ENCODE measurements at regions not wholly inside any gene's neighbourhood (a gene's known extent, or its start where the extent isn't known, plus 50 kb on each side); places are given as distances from the start of the nearest gene placed in this dataset.

DNA sequence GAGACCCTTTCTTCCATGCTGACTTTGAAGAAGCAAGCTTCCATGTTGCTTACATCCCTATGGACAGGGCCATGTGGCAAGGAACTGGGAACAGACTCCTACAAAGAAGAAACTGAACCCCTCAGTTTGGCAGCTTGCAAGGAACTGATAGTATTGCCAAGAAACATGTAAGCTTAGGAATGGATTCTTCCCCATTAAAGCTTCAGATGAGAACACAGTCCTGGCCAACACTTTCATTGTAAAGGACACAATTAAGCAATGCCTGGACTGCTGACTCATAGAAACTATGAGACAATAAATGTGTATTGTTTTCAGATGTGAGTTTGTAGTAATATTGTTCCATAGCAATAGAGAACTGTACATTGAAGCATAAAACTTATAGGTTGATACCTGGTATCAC, 82.4 kb downstream of the AASDHPPT start:
- Histone ChIP-seq H3K27me3 (ENCODE audit: control insufficient read depth, insufficient read depth, low read length) (no peaks in the 10 kb centered on the region), H3K4me1 (ENCODE audit: control insufficient read depth, insufficient read depth, low read length) (no peaks in the 10 kb centered on the region), H3K36me3 (ENCODE audit: control insufficient read depth, insufficient read depth, low read length) (no peaks in the 10 kb centered on the region), H3K4me3 (ENCODE audit: low read depth in 2 of 2, low read length in 2 of 2) (no peak overlapping the region), H3K9me3 (ENCODE audit: control insufficient read depth, insufficient read depth, low read depth, low read length) (peaks cover 16% of the 10 kb centered on the region; the same call in 1 of the 2 replicates), H3K27ac (ENCODE audit: low read length) (no peak overlapping the region)
- no TSS peak for BruUV-seq (replicated peaks)
- no peak for TF ChIP-seq POLR2AphosphoS5 (IDR thresholded peaks at IDR 0.05; ENCODE audit: low read depth, low read length)
- TF ChIP-seq SIN3A (IDR thresholded peaks at IDR 0.05; ENCODE audit: borderline replicate concordance, insufficient read depth, low read depth, low read length) = no peak
- TF ChIP-seq, protein P1, sequence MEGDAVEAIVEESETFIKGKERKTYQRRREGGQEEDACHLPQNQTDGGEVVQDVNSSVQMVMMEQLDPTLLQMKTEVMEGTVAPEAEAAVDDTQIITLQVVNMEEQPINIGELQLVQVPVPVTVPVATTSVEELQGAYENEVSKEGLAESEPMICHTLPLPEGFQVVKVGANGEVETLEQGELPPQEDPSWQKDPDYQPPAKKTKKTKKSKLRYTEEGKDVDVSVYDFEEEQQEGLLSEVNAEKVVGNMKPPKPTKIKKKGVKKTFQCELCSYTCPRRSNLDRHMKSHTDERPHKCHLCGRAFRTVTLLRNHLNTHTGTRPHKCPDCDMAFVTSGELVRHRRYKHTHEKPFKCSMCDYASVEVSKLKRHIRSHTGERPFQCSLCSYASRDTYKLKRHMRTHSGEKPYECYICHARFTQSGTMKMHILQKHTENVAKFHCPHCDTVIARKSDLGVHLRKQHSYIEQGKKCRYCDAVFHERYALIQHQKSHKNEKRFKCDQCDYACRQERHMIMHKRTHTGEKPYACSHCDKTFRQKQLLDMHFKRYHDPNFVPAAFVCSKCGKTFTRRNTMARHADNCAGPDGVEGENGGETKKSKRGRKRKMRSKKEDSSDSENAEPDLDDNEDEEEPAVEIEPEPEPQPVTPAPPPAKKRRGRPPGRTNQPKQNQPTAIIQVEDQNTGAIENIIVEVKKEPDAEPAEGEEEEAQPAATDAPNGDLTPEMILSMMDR (IDR thresholded peaks at IDR 0.05) = no peak
- no peak for TF ChIP-seq TCF7L2 (IDR thresholded peaks at IDR 0.05; ENCODE audit: low read depth, low read length)
- TF ChIP-seq, protein P2, sequence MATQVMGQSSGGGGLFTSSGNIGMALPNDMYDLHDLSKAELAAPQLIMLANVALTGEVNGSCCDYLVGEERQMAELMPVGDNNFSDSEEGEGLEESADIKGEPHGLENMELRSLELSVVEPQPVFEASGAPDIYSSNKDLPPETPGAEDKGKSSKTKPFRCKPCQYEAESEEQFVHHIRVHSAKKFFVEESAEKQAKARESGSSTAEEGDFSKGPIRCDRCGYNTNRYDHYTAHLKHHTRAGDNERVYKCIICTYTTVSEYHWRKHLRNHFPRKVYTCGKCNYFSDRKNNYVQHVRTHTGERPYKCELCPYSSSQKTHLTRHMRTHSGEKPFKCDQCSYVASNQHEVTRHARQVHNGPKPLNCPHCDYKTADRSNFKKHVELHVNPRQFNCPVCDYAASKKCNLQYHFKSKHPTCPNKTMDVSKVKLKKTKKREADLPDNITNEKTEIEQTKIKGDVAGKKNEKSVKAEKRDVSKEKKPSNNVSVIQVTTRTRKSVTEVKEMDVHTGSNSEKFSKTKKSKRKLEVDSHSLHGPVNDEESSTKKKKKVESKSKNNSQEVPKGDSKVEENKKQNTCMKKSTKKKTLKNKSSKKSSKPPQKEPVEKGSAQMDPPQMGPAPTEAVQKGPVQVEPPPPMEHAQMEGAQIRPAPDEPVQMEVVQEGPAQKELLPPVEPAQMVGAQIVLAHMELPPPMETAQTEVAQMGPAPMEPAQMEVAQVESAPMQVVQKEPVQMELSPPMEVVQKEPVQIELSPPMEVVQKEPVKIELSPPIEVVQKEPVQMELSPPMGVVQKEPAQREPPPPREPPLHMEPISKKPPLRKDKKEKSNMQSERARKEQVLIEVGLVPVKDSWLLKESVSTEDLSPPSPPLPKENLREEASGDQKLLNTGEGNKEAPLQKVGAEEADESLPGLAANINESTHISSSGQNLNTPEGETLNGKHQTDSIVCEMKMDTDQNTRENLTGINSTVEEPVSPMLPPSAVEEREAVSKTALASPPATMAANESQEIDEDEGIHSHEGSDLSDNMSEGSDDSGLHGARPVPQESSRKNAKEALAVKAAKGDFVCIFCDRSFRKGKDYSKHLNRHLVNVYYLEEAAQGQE (IDR thresholded peaks at IDR 0.05; ENCODE audit: insufficient read depth in 1 of 2, low read depth in 2 of 2, low read length in 1 of 2) = no peak
- intact Hi-C loops (cut with micrococcal nuclease; ENCODE audit: unreplicated experiment) = loop anchor here (5.0 to 10.0 kb wide), 2 partner anchors 425 to 877 kb away; no protein-coding TSS in a partner anchor
- in situ Hi-C loops (cut with HindIII; ENCODE audit: low pct_unique_long_range_greater_than_20kb, low sequenced_read_pairs) = no loop called here
- ChIA-PET POLR2A (no interaction called here), CTCF (no interaction called here)
- no peak for ATAC-seq
- DNase-seq (ENCODE audit: low read depth, low spot score) = no peak

DNA sequence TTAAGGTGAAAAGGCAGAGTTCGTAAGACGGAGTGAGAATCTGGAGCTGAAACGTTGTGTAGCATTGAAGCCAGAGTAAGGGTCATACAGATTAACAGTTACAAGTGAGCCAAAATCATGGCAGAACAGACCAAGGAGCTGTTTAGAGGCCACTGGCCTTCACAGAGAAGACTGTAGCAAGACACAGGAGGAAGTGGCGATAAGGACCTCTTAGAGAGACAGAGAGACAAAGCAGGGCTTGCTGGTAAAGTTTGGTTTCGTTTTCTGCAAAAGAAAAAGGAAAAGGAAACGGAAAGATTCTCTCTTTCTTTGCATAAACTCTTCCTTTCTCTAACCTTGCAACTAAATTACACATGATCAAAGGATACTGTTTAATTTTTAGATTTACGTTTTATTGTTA, 83.0 kb downstream of the AASDHPPT start:
- H3K4me3 ChIP-seq (ENCODE audit: low read depth in 2 of 2, low read length in 2 of 2) = no peak overlapping the region
- no peaks in the 10 kb centered on the region for H3K36me3 ChIP-seq (ENCODE audit: control insufficient read depth, insufficient read depth, low read length)
- no peaks in the 10 kb centered on the region for H3K4me1 ChIP-seq (ENCODE audit: control insufficient read depth, insufficient read depth, low read length)
- ChIA-PET CTCF (no interaction called here), POLR2A (no interaction called here)
- peaks cover 18% of the 10 kb centered on the region; the same call in 1 of the 2 replicates for H3K9me3 ChIP-seq (ENCODE audit: control insufficient read depth, insufficient read depth, low read depth, low read length)
- peak overlapping the region; percentile 9; the same call in 1 of the 2 replicates for H3K27ac ChIP-seq (ENCODE audit: low read length)
- TF ChIP-seq, protein P1 (IDR thresholded peaks at IDR 0.05) = no peak
- TF ChIP-seq SIN3A (IDR thresholded peaks at IDR 0.05; ENCODE audit: borderline replicate concordance, insufficient read depth, low read depth, low read length) = no peak
- TF ChIP-seq TCF7L2 (IDR thresholded peaks at IDR 0.05; ENCODE audit: low read depth, low read length) = no peak
- TF ChIP-seq, protein P2 (IDR thresholded peaks at IDR 0.05; ENCODE audit: insufficient read depth in 1 of 2, low read depth in 2 of 2, low read length in 1 of 2) = no peak
- no peak for TF ChIP-seq POLR2AphosphoS5 (IDR thresholded peaks at IDR 0.05; ENCODE audit: low read depth, low read length)
- in situ Hi-C loops (cut with HindIII; ENCODE audit: low pct_unique_long_range_greater_than_20kb, low sequenced_read_pairs) (no loop called here), intact Hi-C loops (cut with micrococcal nuclease; ENCODE audit: unreplicated experiment) (no loop called here)
- BruUV-seq (replicated peaks) = no TSS peak
- DNase-seq (ENCODE audit: low read depth, low spot score) = no peak
- no peak for ATAC-seq
- no peaks in the 10 kb centered on the region for H3K27me3 ChIP-seq (ENCODE audit: control insufficient read depth, insufficient read depth, low read length)
